B cell (primary cell): ENCODE measurements at regions not wholly inside any gene's neighbourhood (a gene's known extent, or its start where the extent isn't known, plus 50 kb on each side); places are given as distances from the start of the nearest gene placed in this dataset.

Experiments used
- ATAC-seq: fragments of 200-7000 bp; cut with Tn5 transposase; one replicate; pipeline ENCODE4 v1.10.0; 2021; ENCODE audit warnings: low read depth, mild to moderate bottlenecking, moderate number of reproducible peaks, moderate library complexity
- CTCF ChIA-PET: fragments of 350-600 bp; sonication (Branson Sonifier 250); formaldehyde crosslinking; loops from one replicate; lab custom pipeline; 2021; ENCODE audit warnings: antibody characterized with exemption, inconsistent platforms; lab: Charles Lee
- POLR2A ChIA-PET: fragments of 350-600 bp; sonication (Branson Sonifier 250); formaldehyde crosslinking; loops from one replicate; lab custom pipeline; 2021; ENCODE audit warnings: antibody characterized with exemption; lab: Charles Lee
- DNase-seq: peaks from one replicate; pipeline ENCODE4 v3.0.0; 2013
- H2AFZ ChIP-seq: 2 replicates; pipeline ENCODE4 v1.6.1; 2012; ENCODE audit warnings: mild to moderate bottlenecking, low read depth, low read length; ENCODE audit not compliant: insufficient read depth, poor library complexity, severe bottlenecking
- H3K27ac ChIP-seq, 2 donors: 1 replicate in 1 of 2; 2 replicates in 1 of 2; pipeline ENCODE4 v1.5.1; 2012 to 2013; ENCODE audit warnings: low read length in 2 of 2, mild to moderate bottlenecking in 2 of 2, moderate library complexity in 1 of 2
- H3K27me3 ChIP-seq, 4 experiments: fragments of 200-600 bp in 1 of 4; sonication (generic) in 1 of 4; replicated peaks in 1 of 4; 1 replicate in 2 of 4; 2 replicates in 2 of 4; pipeline versions ENCODE4 v1.6.1 to v1.7.0; 2013 to 2016; ENCODE audit warnings: low read length in 3 of 4, mild to moderate bottlenecking in 2 of 4, mixed read lengths in 1 of 4, moderate library complexity in 1 of 4; ENCODE audit not compliant: insufficient read depth in 4 of 4, control insufficient read depth in 3 of 4; ENCODE audit errors: control extremely low read depth in 1 of 4
- H3K36me3 ChIP-seq, 2 experiments: replicated peaks in 1 of 2; 1 replicate in 1 of 2; 2 replicates in 1 of 2; pipeline versions ENCODE4 v1.6.1 to v1.7.1; 2013; ENCODE audit warnings: low read length in 1 of 2; ENCODE audit not compliant: insufficient read depth in 2 of 2, control insufficient read depth in 1 of 2; ENCODE audit errors: control extremely low read depth in 1 of 2, extremely low read depth in 1 of 2
- H3K4me1 ChIP-seq, 2 donors: fragments of 200-600 bp in 1 of 2; sonication (generic) in 1 of 2; 1 replicate in 1 of 2; 2 replicates in 1 of 2; pipeline versions ENCODE4 v1.5.1 to v1.6.1; 2013 to 2017; ENCODE audit warnings: low read length in 2 of 2; ENCODE audit not compliant: control insufficient read depth in 2 of 2, insufficient read depth in 2 of 2
- H3K4me2 ChIP-seq: replicated peaks from 2 replicates; pipeline ENCODE3; 2012; ENCODE audit warnings: mild to moderate bottlenecking, low read depth, low read length; ENCODE audit not compliant: poor library complexity, severe bottlenecking
- H3K4me3 ChIP-seq, 5 experiments: fragments of 200-600 bp in 1 of 5; sonication (generic) in 1 of 5; 1 replicate in 3 of 5; 2 replicates in 2 of 5; pipeline versions ENCODE4 v1.5.1 to v1.7.0; 2011 to 2016; ENCODE audit warnings: low read length in 4 of 5, mild to moderate bottlenecking in 4 of 5, low read depth in 2 of 5, control low read depth in 1 of 5, moderate library complexity in 1 of 5; ENCODE audit not compliant: insufficient read depth in 1 of 5; ENCODE audit errors: control extremely low read depth in 1 of 5, extremely low read depth in 1 of 5
- H3K79me2 ChIP-seq: fragments of 200-600 bp; sonication (generic); one replicate; pipeline ENCODE4 v1.6.0; 2016; ENCODE audit warnings: low read length; ENCODE audit not compliant: control insufficient read depth, insufficient read depth
- H3K9ac ChIP-seq: fragments of 200-600 bp; sonication (generic); 2 replicates; pipeline ENCODE4 v1.6.1; 2017; ENCODE audit warnings: mild to moderate bottlenecking, low read length, moderate library complexity
- H3K9me3 ChIP-seq, 3 donors: one replicate each; pipeline versions ENCODE4 v1.6.1 to v1.7.1; 2013; ENCODE audit warnings: low read length in 2 of 3; ENCODE audit not compliant: control insufficient read depth in 2 of 3, insufficient read depth in 1 of 3; ENCODE audit errors: control extremely low read depth in 1 of 3
- H4K20me1 ChIP-seq: 2 replicates; pipeline ENCODE4 v1.6.0; 2012; ENCODE audit warnings: mild to moderate bottlenecking, low read length; ENCODE audit not compliant: insufficient read depth, control insufficient read depth, poor library complexity, severe bottlenecking
- H3K27ac Mint-ChIP-seq: one replicate; pipeline ENCODE4 v1.8.0; 2021; ENCODE audit warnings: mixed read lengths
- H3K27me3 Mint-ChIP-seq: one replicate; pipeline ENCODE4 v1.8.0; 2021; ENCODE audit warnings: mixed read lengths
- H3K4me1 Mint-ChIP-seq: one replicate; pipeline ENCODE4 v1.8.0; 2021; ENCODE audit warnings: mixed read lengths
- H3K4me3 Mint-ChIP-seq: one replicate; pipeline ENCODE4 v1.8.0; 2021; ENCODE audit warnings: mixed read lengths
- H3K9me3 Mint-ChIP-seq: one replicate; pipeline ENCODE4 v1.8.0; 2022; ENCODE audit warnings: mixed read lengths; ENCODE audit not compliant: insufficient read depth
- CTCF ChIP-seq: fragments of 200-600 bp; IDR thresholded peaks from one replicate; pipeline ENCODE4 v1.8.0; 2022; ENCODE audit warnings: antibody characterized with exemption, mild to moderate bottlenecking
- EZH2 ChIP-seq: IDR thresholded peaks from 2 replicates; pipeline ENCODE4 v1.6.1; 2012; ENCODE audit warnings: borderline replicate concordance, low read depth, mild to moderate bottlenecking, moderate library complexity, low read length; ENCODE audit not compliant: insufficient read depth, poor library complexity, severe bottlenecking
- WGBS: methylation state at CpG from one replicate; pipeline ENCODE4 v1.1.5; 2013; ENCODE audit warnings: missing lambda C conversion rate; ENCODE audit not compliant: insufficient coverage; 5-methylcytosine and 5-hydroxymethylcytosine counted together
- intact Hi-C: fragments of 100-400 bp; cut with micrococcal nuclease; formaldehyde crosslinking; loops from one replicate; pipeline ENCODE4 v1.10.0; 2022

DNA sequence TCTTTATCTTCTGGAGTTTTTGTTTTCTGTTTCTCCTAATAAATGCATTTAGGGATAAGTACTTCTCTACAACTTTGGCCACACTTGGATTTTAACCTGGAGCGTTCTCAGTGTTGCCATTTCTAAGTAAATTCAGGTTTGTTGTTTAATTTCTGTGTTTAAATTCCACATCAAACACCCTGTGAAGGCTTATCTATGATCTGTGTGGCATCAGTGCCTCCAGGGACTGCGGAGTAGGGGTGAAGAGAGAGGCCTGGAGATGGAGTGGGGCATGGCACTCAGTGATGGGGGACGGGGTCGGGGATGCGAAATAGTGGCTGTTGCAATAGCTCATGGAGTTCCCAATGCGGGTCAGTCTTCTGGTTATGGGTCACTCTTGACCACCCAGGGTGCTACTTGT is 294.8 kb downstream of the HS3ST3B1 start:
- H3K4me2 ChIP-seq: no peak overlapping the region
- no peak overlapping the region for H3K27ac Mint-ChIP-seq
- 91% methylated on average over 5 of the region's 6 CpGs for WGBS

DNA sequence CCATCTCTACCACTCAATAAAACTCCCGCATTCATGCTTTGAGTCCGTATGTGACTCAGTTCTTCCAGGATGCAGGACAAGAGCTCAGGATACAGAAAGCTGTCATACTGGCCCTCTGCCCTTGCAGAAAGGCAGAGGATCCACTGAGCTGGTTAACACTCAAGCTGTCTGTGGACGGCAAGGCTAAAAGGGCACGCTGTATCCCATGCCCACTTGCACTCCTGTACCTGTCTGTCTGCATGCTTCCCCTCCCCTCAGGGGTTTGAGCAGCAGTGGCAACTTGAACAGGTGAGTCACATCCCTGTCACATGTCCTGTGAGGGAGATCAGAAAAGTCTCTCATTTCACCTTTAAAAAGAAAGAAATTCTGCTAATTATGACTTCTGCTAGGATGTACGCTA is 293.8 kb downstream of the HS3ST3B1 start:
- Mint-ChIP-seq H3K27me3 (peaks cover 48% of the 10 kb centered on the region), H3K4me3 (no peak overlapping the region), H3K27ac (no peak overlapping the region), H3K9me3 (no peaks in the 10 kb centered on the region), H3K4me1 (no peaks in the 10 kb centered on the region)
- Histone ChIP-seq H3K4me1 (no peaks in the 10 kb centered on the region), H3K9ac (no peak overlapping the region), H3K27me3 (peaks cover 0 to 3% (median 0%) of the 10 kb centered on the region in 4 experiments), H3K9me3 (no peaks in the 10 kb centered on the region), H3K4me3 (no peak overlapping the region), H3K27ac (no peak overlapping the region), H4K20me1 (no peaks in the 10 kb centered on the region), H3K79me2 (no peaks in the 10 kb centered on the region), H2AFZ (no peak overlapping the region), H3K4me2 (no peak overlapping the region), H3K36me3 (no peaks in the 10 kb centered on the region)
- intact Hi-C loops: no loop called here
- TF ChIP-seq CTCF (no peak), EZH2 (no peak)
- ATAC-seq (no peak), DNase-seq (no peak)
- ChIA-PET POLR2A (no interaction called here), CTCF (no interaction called here)
- 96% methylated on average over 5 of the region's 5 CpGs for WGBS

More for the DNA sequence above, 294.8 kb downstream of the HS3ST3B1 start:
- H3K9me3 Mint-ChIP-seq: no peaks in the 10 kb centered on the region
- TF ChIP-seq EZH2: no peak
- TF ChIP-seq CTCF: no peak
- intact Hi-C loops: no loop called here
- H3K27me3 Mint-ChIP-seq: peaks cover 44% of the 10 kb centered on the region
- Histone ChIP-seq H3K4me3 (no peak overlapping the region), H3K36me3 (no peaks in the 10 kb centered on the region), H2AFZ (no peak overlapping the region), H4K20me1 (no peaks in the 10 kb centered on the region), H3K79me2 (no peaks in the 10 kb centered on the region), H3K27me3 (peaks cover 0 to 3% (median 0%) of the 10 kb centered on the region in 4 experiments), H3K9ac (no peak overlapping the region), H3K27ac (no peak overlapping the region), H3K4me1 (no peaks in the 10 kb centered on the region), H3K9me3 (no peaks in the 10 kb centered on the region)
- no peaks in the 10 kb centered on the region for H3K4me1 Mint-ChIP-seq
- ATAC-seq (no peak), DNase-seq (no peak)
- ChIA-PET POLR2A (no interaction called here), CTCF (no interaction called here)
- H3K4me3 Mint-ChIP-seq: no peak overlapping the region
